Ishikawa (cell line): ENCODE measurements at regions not wholly inside any gene's neighbourhood (a gene's known extent, or its start where the extent isn't known, plus 50 kb on each side); places are given as distances from the start of the nearest gene placed in this dataset.

ENCODE experiments used
- CEBPB ChIP-seq: IDR thresholded peaks from 2 replicates; pipeline ENCODE4 v1.6.1; 2012
- CREB1 ChIP-seq: IDR thresholded peaks from 2 replicates; pipeline ENCODE4 v1.6.1; 2012; ENCODE audit warnings: low read depth
- EP300 ChIP-seq: IDR thresholded peaks from 2 replicates; pipeline ENCODE4 v1.6.1; 2012; ENCODE audit warnings: borderline replicate concordance
- NFIC ChIP-seq: IDR thresholded peaks from 2 replicates; pipeline ENCODE4 v1.6.1; 2012
- RAD21 ChIP-seq: IDR thresholded peaks from 2 replicates; pipeline ENCODE4 v1.6.1; 2012; ENCODE audit warnings: low read depth
- TAF1 ChIP-seq: IDR thresholded peaks from 2 replicates; pipeline ENCODE4 v1.6.1; 2012; ENCODE audit warnings: low read depth, mild to moderate bottlenecking
- TCF12 ChIP-seq: IDR thresholded peaks from 2 replicates; pipeline ENCODE4 v1.6.1; 2012; ENCODE audit warnings: low read depth
- TEAD4 ChIP-seq: IDR thresholded peaks from 2 replicates; pipeline ENCODE4 v1.6.1; 2012
- YY1 ChIP-seq: IDR thresholded peaks from 2 replicates; pipeline ENCODE4 v1.6.1; 2012; ENCODE audit warnings: low read depth
- ZBTB7A ChIP-seq: IDR thresholded peaks from 2 replicates; pipeline ENCODE4 v1.6.1; 2012; ENCODE audit warnings: low read depth
- TF ChIP-seq, protein P1 (sequence below): IDR thresholded peaks from 2 replicates; pipeline ENCODE4 v1.6.1; 2012; ENCODE audit warnings: low read depth, mild to moderate bottlenecking
- TF ChIP-seq, protein P2 (sequence below): IDR thresholded peaks from 2 replicates; pipeline ENCODE4 v1.6.1; 2012
- TF ChIP-seq, protein P3 (sequence below): IDR thresholded peaks from 2 replicates; pipeline ENCODE4 v1.6.1; 2012

DNA sequence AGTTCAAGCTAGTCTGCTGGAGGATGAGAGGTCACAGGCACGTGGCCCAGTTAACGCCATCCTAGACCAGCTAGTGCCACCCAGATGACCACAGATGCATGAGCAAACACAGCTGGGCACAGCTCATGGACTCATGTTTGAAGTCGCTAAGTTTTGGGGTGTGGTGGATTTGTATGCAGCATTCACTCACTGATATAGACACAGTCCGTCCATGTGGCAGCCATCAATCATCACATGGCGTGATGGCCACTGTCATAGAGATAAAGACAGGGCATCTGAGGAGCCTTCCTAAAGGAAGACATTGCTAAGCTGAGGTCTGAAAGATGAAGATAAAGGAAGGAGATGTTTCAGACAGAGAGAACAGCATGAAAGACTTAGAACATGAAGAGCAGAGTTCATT, 154.4 kb upstream of the JAG1 start:
- TF ChIP-seq TAF1, result no peak
- TF ChIP-seq CREB1, result no peak
- TF ChIP-seq TCF12, result no peak
- no peak for TF ChIP-seq CEBPB
- no peak for TF ChIP-seq NFIC
- TF ChIP-seq YY1, result no peak
- TF ChIP-seq, protein P1, sequence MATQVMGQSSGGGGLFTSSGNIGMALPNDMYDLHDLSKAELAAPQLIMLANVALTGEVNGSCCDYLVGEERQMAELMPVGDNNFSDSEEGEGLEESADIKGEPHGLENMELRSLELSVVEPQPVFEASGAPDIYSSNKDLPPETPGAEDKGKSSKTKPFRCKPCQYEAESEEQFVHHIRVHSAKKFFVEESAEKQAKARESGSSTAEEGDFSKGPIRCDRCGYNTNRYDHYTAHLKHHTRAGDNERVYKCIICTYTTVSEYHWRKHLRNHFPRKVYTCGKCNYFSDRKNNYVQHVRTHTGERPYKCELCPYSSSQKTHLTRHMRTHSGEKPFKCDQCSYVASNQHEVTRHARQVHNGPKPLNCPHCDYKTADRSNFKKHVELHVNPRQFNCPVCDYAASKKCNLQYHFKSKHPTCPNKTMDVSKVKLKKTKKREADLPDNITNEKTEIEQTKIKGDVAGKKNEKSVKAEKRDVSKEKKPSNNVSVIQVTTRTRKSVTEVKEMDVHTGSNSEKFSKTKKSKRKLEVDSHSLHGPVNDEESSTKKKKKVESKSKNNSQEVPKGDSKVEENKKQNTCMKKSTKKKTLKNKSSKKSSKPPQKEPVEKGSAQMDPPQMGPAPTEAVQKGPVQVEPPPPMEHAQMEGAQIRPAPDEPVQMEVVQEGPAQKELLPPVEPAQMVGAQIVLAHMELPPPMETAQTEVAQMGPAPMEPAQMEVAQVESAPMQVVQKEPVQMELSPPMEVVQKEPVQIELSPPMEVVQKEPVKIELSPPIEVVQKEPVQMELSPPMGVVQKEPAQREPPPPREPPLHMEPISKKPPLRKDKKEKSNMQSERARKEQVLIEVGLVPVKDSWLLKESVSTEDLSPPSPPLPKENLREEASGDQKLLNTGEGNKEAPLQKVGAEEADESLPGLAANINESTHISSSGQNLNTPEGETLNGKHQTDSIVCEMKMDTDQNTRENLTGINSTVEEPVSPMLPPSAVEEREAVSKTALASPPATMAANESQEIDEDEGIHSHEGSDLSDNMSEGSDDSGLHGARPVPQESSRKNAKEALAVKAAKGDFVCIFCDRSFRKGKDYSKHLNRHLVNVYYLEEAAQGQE, result no peak
- TF ChIP-seq, protein P2, sequence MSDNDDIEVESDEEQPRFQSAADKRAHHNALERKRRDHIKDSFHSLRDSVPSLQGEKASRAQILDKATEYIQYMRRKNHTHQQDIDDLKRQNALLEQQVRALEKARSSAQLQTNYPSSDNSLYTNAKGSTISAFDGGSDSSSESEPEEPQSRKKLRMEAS, result no peak
- TF ChIP-seq TEAD4, result no peak
- TF ChIP-seq RAD21, result no peak
- no peak for TF ChIP-seq ZBTB7A
- TF ChIP-seq, protein P3, sequence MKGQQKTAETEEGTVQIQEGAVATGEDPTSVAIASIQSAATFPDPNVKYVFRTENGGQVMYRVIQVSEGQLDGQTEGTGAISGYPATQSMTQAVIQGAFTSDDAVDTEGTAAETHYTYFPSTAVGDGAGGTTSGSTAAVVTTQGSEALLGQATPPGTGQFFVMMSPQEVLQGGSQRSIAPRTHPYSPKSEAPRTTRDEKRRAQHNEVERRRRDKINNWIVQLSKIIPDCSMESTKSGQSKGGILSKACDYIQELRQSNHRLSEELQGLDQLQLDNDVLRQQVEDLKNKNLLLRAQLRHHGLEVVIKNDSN, result no peak
- TF ChIP-seq EP300, result no peak
